ENCODE measurements at regions not wholly inside any gene's neighbourhood (a gene's known extent, or its start where the extent isn't known, plus 50 kb on each side); places are given as distances from the start of the nearest gene placed in this dataset.

GRCh38 chr2:217289177-217289906, 429.5 kb upstream of the TNP1 start:
- Histone ChIP-seq H3K27ac (ENCODE audit: low read depth in 2 of 2, low read length in 1 of 2) (no peak overlapping the region), H3K9me3 (ENCODE audit: control insufficient read depth in 2 of 2, insufficient read depth in 1 of 2, low read depth in 1 of 2, low read length in 1 of 2) (no peaks in the 10 kb centered on the region), H3K27me3 (ENCODE audit: control insufficient read depth in 1 of 2, insufficient read depth in 2 of 2, low read length in 2 of 2) (no peaks in the 10 kb centered on the region), H3K36me3 (ENCODE audit: control insufficient read depth in 2 of 2, insufficient read depth in 2 of 2, low read length in 1 of 2) (no peaks in the 10 kb centered on the region), H3K4me3 (ENCODE audit: low read depth in 1 of 2, low read length in 2 of 2) (no peak overlapping the region), H3K4me1 (ENCODE audit: control insufficient read depth in 2 of 2, insufficient read depth in 2 of 2, low read length in 1 of 2) (no peaks in the 10 kb centered on the region)
- 60 to 66% methylated on average over 2 of the region's 2 CpGs for WGBS, 2 donors

- 82 to 92% methylated on average over 3 of the region's 3 CpGs for WGBS, 2 donors
- no peaks in the 10 kb centered on the region for H3K9me3 ChIP-seq (ENCODE audit: control insufficient read depth in 2 of 2, insufficient read depth in 1 of 2, low read depth in 1 of 2, low read length in 1 of 2)
- H3K4me1 ChIP-seq (ENCODE audit: control insufficient read depth in 2 of 2, insufficient read depth in 2 of 2, low read length in 1 of 2): no peaks in the 10 kb centered on the region
- H3K27ac ChIP-seq (ENCODE audit: low read depth in 2 of 2, low read length in 1 of 2): no peak overlapping the region
- H3K27me3 ChIP-seq (ENCODE audit: control insufficient read depth in 1 of 2, insufficient read depth in 2 of 2, low read length in 2 of 2): no peaks in the 10 kb centered on the region
- no peak overlapping the region for H3K4me3 ChIP-seq (ENCODE audit: low read depth in 1 of 2, low read length in 2 of 2)
- no peaks in the 10 kb centered on the region for H3K36me3 ChIP-seq (ENCODE audit: control insufficient read depth in 2 of 2, insufficient read depth in 2 of 2, low read length in 1 of 2)
Measured at GRCh38 chr2:217288472-217289063, 428.7 kb upstream of the TNP1 start.

GRCh38 chr2:217286833-217287232, 427.0 kb upstream of the TNP1 start:
- Histone ChIP-seq H3K27ac (ENCODE audit: low read depth in 2 of 2, low read length in 1 of 2) (no peak overlapping the region), H3K36me3 (ENCODE audit: control insufficient read depth in 2 of 2, insufficient read depth in 2 of 2, low read length in 1 of 2) (no peaks in the 10 kb centered on the region), H3K4me1 (ENCODE audit: control insufficient read depth in 2 of 2, insufficient read depth in 2 of 2, low read length in 1 of 2) (no peaks in the 10 kb centered on the region), H3K27me3 (ENCODE audit: control insufficient read depth in 1 of 2, insufficient read depth in 2 of 2, low read length in 2 of 2) (no peaks in the 10 kb centered on the region), H3K9me3 (ENCODE audit: control insufficient read depth in 2 of 2, insufficient read depth in 1 of 2, low read depth in 1 of 2, low read length in 1 of 2) (no peaks in the 10 kb centered on the region), H3K4me3 (ENCODE audit: low read depth in 1 of 2, low read length in 2 of 2) (no peak overlapping the region)
- WGBS, 2 donors: 90 to 94% methylated on average over 2 of the region's 2 CpGs

- WGBS, 2 donors: 78 to 88% methylated on average over 4 of the region's 4 CpGs
- no peaks in the 10 kb centered on the region for H3K9me3 ChIP-seq (ENCODE audit: control insufficient read depth in 2 of 2, insufficient read depth in 1 of 2, low read depth in 1 of 2, low read length in 1 of 2)
- H3K4me1 ChIP-seq (ENCODE audit: control insufficient read depth in 2 of 2, insufficient read depth in 2 of 2, low read length in 1 of 2): no peaks in the 10 kb centered on the region
- no peaks in the 10 kb centered on the region for H3K27me3 ChIP-seq (ENCODE audit: control insufficient read depth in 1 of 2, insufficient read depth in 2 of 2, low read length in 2 of 2)
- no peaks in the 10 kb centered on the region for H3K36me3 ChIP-seq (ENCODE audit: control insufficient read depth in 2 of 2, insufficient read depth in 2 of 2, low read length in 1 of 2)
- no peak overlapping the region for H3K4me3 ChIP-seq (ENCODE audit: low read depth in 1 of 2, low read length in 2 of 2)
- H3K27ac ChIP-seq (ENCODE audit: low read depth in 2 of 2, low read length in 1 of 2): no peak overlapping the region
Measured at GRCh38 chr2:217285926-217286325, 426.1 kb upstream of the TNP1 start.

- no peak overlapping the region for H3K4me3 ChIP-seq (ENCODE audit: low read depth in 1 of 2, low read length in 2 of 2)
- no peaks in the 10 kb centered on the region for H3K4me1 ChIP-seq (ENCODE audit: control insufficient read depth in 2 of 2, insufficient read depth in 2 of 2, low read length in 1 of 2)
- H3K27ac ChIP-seq (ENCODE audit: low read depth in 2 of 2, low read length in 1 of 2): no peak overlapping the region
- no peaks in the 10 kb centered on the region for H3K27me3 ChIP-seq (ENCODE audit: control insufficient read depth in 1 of 2, insufficient read depth in 2 of 2, low read length in 2 of 2)
- no peaks in the 10 kb centered on the region for H3K36me3 ChIP-seq (ENCODE audit: control insufficient read depth in 2 of 2, insufficient read depth in 2 of 2, low read length in 1 of 2)
- WGBS, 2 donors: 85 to 86% methylated on average over 6 of the region's 6 CpGs
- no peaks in the 10 kb centered on the region for H3K9me3 ChIP-seq (ENCODE audit: control insufficient read depth in 2 of 2, insufficient read depth in 1 of 2, low read depth in 1 of 2, low read length in 1 of 2)
Measured at GRCh38 chr2:217283460-217283859, 423.6 kb upstream of the TNP1 start.

GRCh38 chr2:217282531-217282930, 422.7 kb upstream of the TNP1 start:
- Histone ChIP-seq H3K4me1 (ENCODE audit: control insufficient read depth in 2 of 2, insufficient read depth in 2 of 2, low read length in 1 of 2) (peaks cover 0 to 3% of the 10 kb centered on the region in 2 donors), H3K9me3 (ENCODE audit: control insufficient read depth in 2 of 2, insufficient read depth in 1 of 2, low read depth in 1 of 2, low read length in 1 of 2) (no peaks in the 10 kb centered on the region), H3K36me3 (ENCODE audit: control insufficient read depth in 2 of 2, insufficient read depth in 2 of 2, low read length in 1 of 2) (no peaks in the 10 kb centered on the region), H3K27me3 (ENCODE audit: control insufficient read depth in 1 of 2, insufficient read depth in 2 of 2, low read length in 2 of 2) (no peaks in the 10 kb centered on the region), H3K4me3 (ENCODE audit: low read depth in 1 of 2, low read length in 2 of 2) (no peak overlapping the region), H3K27ac (ENCODE audit: low read depth in 2 of 2, low read length in 1 of 2) (no peak overlapping the region)
- WGBS, 2 donors: 46 to 48% methylated on average over 2 of the region's 2 CpGs

GRCh38 chr2:217279556-217279955, 419.7 kb upstream of the TNP1 start:
- Histone ChIP-seq H3K27me3 (ENCODE audit: control insufficient read depth in 1 of 2, insufficient read depth in 2 of 2, low read length in 2 of 2) (no peaks in the 10 kb centered on the region), H3K4me1 (ENCODE audit: control insufficient read depth in 2 of 2, insufficient read depth in 2 of 2, low read length in 1 of 2) (peaks cover 0 to 3% of the 10 kb centered on the region in 2 donors), H3K9me3 (ENCODE audit: control insufficient read depth in 2 of 2, insufficient read depth in 1 of 2, low read depth in 1 of 2, low read length in 1 of 2) (no peaks in the 10 kb centered on the region), H3K27ac (ENCODE audit: low read depth in 2 of 2, low read length in 1 of 2) (no peak overlapping the region), H3K36me3 (ENCODE audit: control insufficient read depth in 2 of 2, insufficient read depth in 2 of 2, low read length in 1 of 2) (no peaks in the 10 kb centered on the region), H3K4me3 (ENCODE audit: low read depth in 1 of 2, low read length in 2 of 2) (no peak overlapping the region)

- H3K27me3 ChIP-seq (ENCODE audit: control insufficient read depth in 1 of 2, insufficient read depth in 2 of 2, low read length in 2 of 2): no peaks in the 10 kb centered on the region
- no peak overlapping the region for H3K4me3 ChIP-seq (ENCODE audit: low read depth in 1 of 2, low read length in 2 of 2)
- H3K27ac ChIP-seq (ENCODE audit: low read depth in 2 of 2, low read length in 1 of 2): no peak overlapping the region
- H3K9me3 ChIP-seq (ENCODE audit: control insufficient read depth in 2 of 2, insufficient read depth in 1 of 2, low read depth in 1 of 2, low read length in 1 of 2): no peaks in the 10 kb centered on the region
- H3K4me1 ChIP-seq (ENCODE audit: control insufficient read depth in 2 of 2, insufficient read depth in 2 of 2, low read length in 1 of 2): peaks cover 0 to 3% of the 10 kb centered on the region in 2 donors
- no peaks in the 10 kb centered on the region for H3K36me3 ChIP-seq (ENCODE audit: control insufficient read depth in 2 of 2, insufficient read depth in 2 of 2, low read length in 1 of 2)
- whole genome bisulfite sequencing, 2 donors: 74 to 77% methylated on average over 3 of the region's 3 CpGs
Measured at GRCh38 chr2:217279140-217279539, 419.3 kb upstream of the TNP1 start.

GRCh38 chr2:217277646-217278398, 418.0 kb upstream of the TNP1 start:
- Histone ChIP-seq H3K4me1 (ENCODE audit: control insufficient read depth in 2 of 2, insufficient read depth in 2 of 2, low read length in 1 of 2) (peaks cover 0 to 3% of the 10 kb centered on the region in 2 donors), H3K27me3 (ENCODE audit: control insufficient read depth in 1 of 2, insufficient read depth in 2 of 2, low read length in 2 of 2) (no peaks in the 10 kb centered on the region), H3K27ac (ENCODE audit: low read depth in 2 of 2, low read length in 1 of 2) (no peak overlapping the region), H3K4me3 (ENCODE audit: low read depth in 1 of 2, low read length in 2 of 2) (no peak overlapping the region), H3K36me3 (ENCODE audit: control insufficient read depth in 2 of 2, insufficient read depth in 2 of 2, low read length in 1 of 2) (no peaks in the 10 kb centered on the region), H3K9me3 (ENCODE audit: control insufficient read depth in 2 of 2, insufficient read depth in 1 of 2, low read depth in 1 of 2, low read length in 1 of 2) (no peaks in the 10 kb centered on the region)
- WGBS, 2 donors: 70 to 74% methylated on average over 8 of the region's 8 CpGs
